CD14-positive monocyte (primary cell): ENCODE measurements at regions not wholly inside any gene's neighbourhood (a gene's known extent, or its start where the extent isn't known, plus 50 kb on each side); places are given as distances from the start of the nearest gene placed in this dataset.

Source experiments
- DNase-seq, 3 donors: peaks; one replicate each; pipeline ENCODE4 v3.0.0-alpha.2; 2011 to 2022
- H2AFZ ChIP-seq: 2 replicates; pipeline ENCODE4 v1.6.0; 2012; ENCODE audit warnings: mild to moderate bottlenecking, low read depth, low read length, inconsistent platforms; ENCODE audit not compliant: insufficient read depth, poor library complexity, severe bottlenecking
- H3K27ac ChIP-seq, 2 donors: 1 replicate in 1 of 2; 2 replicates in 1 of 2; pipeline ENCODE4 v1.5.1; 2012 to 2013; ENCODE audit warnings: low read length in 2 of 2, control low read depth in 1 of 2, inconsistent platforms in 1 of 2, low read depth in 1 of 2, mild to moderate bottlenecking in 1 of 2
- H3K27me3 ChIP-seq, 2 donors: one replicate each; pipeline versions ENCODE4 v1.6.0 to v1.6.1; 2011 to 2013; ENCODE audit warnings: low read length in 2 of 2; ENCODE audit not compliant: control insufficient read depth in 2 of 2, insufficient read depth in 2 of 2
- H3K36me3 ChIP-seq, 2 donors: replicated peaks in 1 of 2; 1 replicate in 1 of 2; 2 replicates in 1 of 2; pipeline versions ENCODE4 v1.5.1 to v1.6.1; 2012 to 2013; ENCODE audit warnings: low read length in 2 of 2, control low read depth in 1 of 2, inconsistent platforms in 1 of 2, mild to moderate bottlenecking in 1 of 2; ENCODE audit not compliant: insufficient read depth in 2 of 2, control insufficient read depth in 1 of 2
- H3K4me1 ChIP-seq, 2 donors: 1 replicate in 1 of 2; 2 replicates in 1 of 2; pipeline versions ENCODE4 v1.5.1 to v1.6.1; 2012 to 2013; ENCODE audit warnings: low read length in 2 of 2, control low read depth in 1 of 2, inconsistent platforms in 1 of 2, mild to moderate bottlenecking in 1 of 2, moderate library complexity in 1 of 2; ENCODE audit not compliant: insufficient read depth in 2 of 2, control insufficient read depth in 1 of 2
- H3K4me2 ChIP-seq: replicated peaks from 2 replicates; pipeline ENCODE3; 2012; ENCODE audit warnings: low read length, moderate library complexity, mild to moderate bottlenecking; ENCODE audit not compliant: poor library complexity, severe bottlenecking; ENCODE audit errors: extremely low read depth
- H3K4me3 ChIP-seq, 3 experiments: fragments of 200-600 bp in 1 of 3; sonication (generic) in 1 of 3; replicated peaks in 1 of 3; 1 replicate in 2 of 3; 2 replicates in 1 of 3; pipeline ENCODE4 v1.5.1; 2011 to 2013; ENCODE audit warnings: low read length in 3 of 3, mild to moderate bottlenecking in 3 of 3, control low read depth in 2 of 3, low read depth in 2 of 3, inconsistent platforms in 1 of 3, moderate library complexity in 1 of 3
- H3K79me2 ChIP-seq: 2 replicates; pipeline ENCODE4 v1.6.0; 2012; ENCODE audit warnings: mild to moderate bottlenecking, control low read depth, inconsistent platforms, low read length, moderate library complexity; ENCODE audit not compliant: insufficient read depth
- H3K9ac ChIP-seq: 2 replicates; pipeline ENCODE4 v1.6.0; 2017; ENCODE audit warnings: low read length, mild to moderate bottlenecking; ENCODE audit not compliant: insufficient read depth, poor library complexity, severe bottlenecking
- H3K9me3 ChIP-seq, 2 donors: replicated peaks in 1 of 2; 1 replicate in 1 of 2; 2 replicates in 1 of 2; pipeline versions ENCODE4 v1.5.1 to v1.6.1; 2012 to 2013; ENCODE audit warnings: low read length in 2 of 2, control low read depth in 1 of 2; ENCODE audit not compliant: control insufficient read depth in 1 of 2, insufficient read depth in 1 of 2
- H4K20me1 ChIP-seq: 2 replicates; pipeline ENCODE4 v1.6.0; 2012; ENCODE audit warnings: mild to moderate bottlenecking, low read length, control low read depth, moderate library complexity; ENCODE audit not compliant: insufficient read depth
- H3K27ac Mint-ChIP-seq, 7 donors: one replicate each; pipeline ENCODE4 v1.8.0; 2020; ENCODE audit warnings: mild to moderate bottlenecking in 7 of 7, mixed read lengths in 7 of 7, moderate library complexity in 6 of 7, inconsistent platforms in 2 of 7
- H3K27me3 Mint-ChIP-seq, 3 donors: one replicate each; pipeline ENCODE4 v1.8.0; 2021 to 2022; ENCODE audit warnings: low read depth in 3 of 3, mild to moderate bottlenecking in 3 of 3, mixed read lengths in 3 of 3, moderate library complexity in 3 of 3, inconsistent platforms in 1 of 3
- H3K36me3 Mint-ChIP-seq, 2 donors: one replicate each; pipeline ENCODE4 v1.8.0; 2020; ENCODE audit warnings: mixed read lengths in 2 of 2, inconsistent platforms in 1 of 2, mild to moderate bottlenecking in 1 of 2
- H3K4me1 Mint-ChIP-seq: one replicate; pipeline ENCODE4 v1.8.0; 2020; ENCODE audit warnings: mild to moderate bottlenecking, mixed read lengths
- H3K4me3 Mint-ChIP-seq, 2 donors: one replicate each; pipeline ENCODE4 v1.8.0; 2020; ENCODE audit warnings: mild to moderate bottlenecking in 2 of 2, mixed read lengths in 2 of 2, moderate library complexity in 1 of 2
- H3K9me3 Mint-ChIP-seq, 7 donors: one replicate each; pipeline ENCODE4 v1.8.0; 2020 to 2022; ENCODE audit warnings: mixed read lengths in 7 of 7, mild to moderate bottlenecking in 6 of 7, moderate library complexity in 6 of 7, inconsistent platforms in 2 of 7
- WGBS: methylation state at CpG from one replicate; pipeline ENCODE4 v1.1.5; 2013; ENCODE audit warnings: missing lambda C conversion rate; ENCODE audit not compliant: insufficient coverage; 5-methylcytosine and 5-hydroxymethylcytosine counted together
- intact Hi-C, 2 donors: fragments of 100-400 bp; cut with micrococcal nuclease; formaldehyde crosslinking; loops; one replicate each; pipeline versions ENCODE4 v1.15.0 to v1.15.1; 2023
- TF ChIP-seq, protein P1 (sequence below): fragments of 200-600 bp; IDR thresholded peaks from one replicate; pipeline ENCODE4 v1.8.0; 2022; ENCODE audit warnings: antibody characterized with exemption, mild to moderate bottlenecking

DNA sequence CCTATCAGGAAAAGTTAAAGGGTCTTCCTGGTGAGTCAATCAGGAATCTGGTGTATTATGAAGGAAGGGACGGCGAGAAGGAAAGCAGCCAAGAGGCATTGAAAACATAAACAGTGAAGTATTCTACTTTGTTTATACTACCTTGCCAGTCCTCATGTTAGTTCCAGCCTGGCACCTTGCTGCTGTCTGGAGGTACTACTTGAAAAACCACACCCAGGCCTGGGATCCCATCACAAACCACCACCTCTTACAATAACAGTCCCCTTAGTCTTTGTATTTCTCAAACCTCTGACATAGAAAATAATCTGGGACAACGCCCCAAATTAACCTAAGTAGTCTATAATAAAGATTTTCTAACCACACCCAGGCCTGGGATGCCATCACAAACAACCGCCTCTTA, 676.7 kb upstream of the SOX9 start:
- TF ChIP-seq, protein P1, sequence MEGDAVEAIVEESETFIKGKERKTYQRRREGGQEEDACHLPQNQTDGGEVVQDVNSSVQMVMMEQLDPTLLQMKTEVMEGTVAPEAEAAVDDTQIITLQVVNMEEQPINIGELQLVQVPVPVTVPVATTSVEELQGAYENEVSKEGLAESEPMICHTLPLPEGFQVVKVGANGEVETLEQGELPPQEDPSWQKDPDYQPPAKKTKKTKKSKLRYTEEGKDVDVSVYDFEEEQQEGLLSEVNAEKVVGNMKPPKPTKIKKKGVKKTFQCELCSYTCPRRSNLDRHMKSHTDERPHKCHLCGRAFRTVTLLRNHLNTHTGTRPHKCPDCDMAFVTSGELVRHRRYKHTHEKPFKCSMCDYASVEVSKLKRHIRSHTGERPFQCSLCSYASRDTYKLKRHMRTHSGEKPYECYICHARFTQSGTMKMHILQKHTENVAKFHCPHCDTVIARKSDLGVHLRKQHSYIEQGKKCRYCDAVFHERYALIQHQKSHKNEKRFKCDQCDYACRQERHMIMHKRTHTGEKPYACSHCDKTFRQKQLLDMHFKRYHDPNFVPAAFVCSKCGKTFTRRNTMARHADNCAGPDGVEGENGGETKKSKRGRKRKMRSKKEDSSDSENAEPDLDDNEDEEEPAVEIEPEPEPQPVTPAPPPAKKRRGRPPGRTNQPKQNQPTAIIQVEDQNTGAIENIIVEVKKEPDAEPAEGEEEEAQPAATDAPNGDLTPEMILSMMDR: no peak
- Histone ChIP-seq H3K4me3 (no peak overlapping the region), H4K20me1 (no peaks in the 10 kb centered on the region), H3K27me3 (no peaks in the 10 kb centered on the region), H2AFZ (no peak overlapping the region), H3K79me2 (no peaks in the 10 kb centered on the region), H3K9ac (no peak overlapping the region), H3K27ac (no peak overlapping the region), H3K4me1 (no peaks in the 10 kb centered on the region), H3K9me3 (no peaks in the 10 kb centered on the region), H3K4me2 (no peak overlapping the region), H3K36me3 (no peaks in the 10 kb centered on the region)
- intact Hi-C loops: no loop called here
- no peak overlapping the region for H3K4me3 Mint-ChIP-seq
- H3K36me3 Mint-ChIP-seq: no peaks in the 10 kb centered on the region
- H3K27me3 Mint-ChIP-seq: peaks cover 0 to 2% (median 0%) of the 10 kb centered on the region in 3 donors
- no peak overlapping the region for H3K27ac Mint-ChIP-seq
- no peaks in the 10 kb centered on the region for H3K4me1 Mint-ChIP-seq
- peaks cover 2 to 13% (median 3%) of the 10 kb centered on the region in 7 donors for H3K9me3 Mint-ChIP-seq
- DNase-seq: no peak
- 80% methylated on average over 1 of the region's 4 CpGs for WGBS

DNA sequence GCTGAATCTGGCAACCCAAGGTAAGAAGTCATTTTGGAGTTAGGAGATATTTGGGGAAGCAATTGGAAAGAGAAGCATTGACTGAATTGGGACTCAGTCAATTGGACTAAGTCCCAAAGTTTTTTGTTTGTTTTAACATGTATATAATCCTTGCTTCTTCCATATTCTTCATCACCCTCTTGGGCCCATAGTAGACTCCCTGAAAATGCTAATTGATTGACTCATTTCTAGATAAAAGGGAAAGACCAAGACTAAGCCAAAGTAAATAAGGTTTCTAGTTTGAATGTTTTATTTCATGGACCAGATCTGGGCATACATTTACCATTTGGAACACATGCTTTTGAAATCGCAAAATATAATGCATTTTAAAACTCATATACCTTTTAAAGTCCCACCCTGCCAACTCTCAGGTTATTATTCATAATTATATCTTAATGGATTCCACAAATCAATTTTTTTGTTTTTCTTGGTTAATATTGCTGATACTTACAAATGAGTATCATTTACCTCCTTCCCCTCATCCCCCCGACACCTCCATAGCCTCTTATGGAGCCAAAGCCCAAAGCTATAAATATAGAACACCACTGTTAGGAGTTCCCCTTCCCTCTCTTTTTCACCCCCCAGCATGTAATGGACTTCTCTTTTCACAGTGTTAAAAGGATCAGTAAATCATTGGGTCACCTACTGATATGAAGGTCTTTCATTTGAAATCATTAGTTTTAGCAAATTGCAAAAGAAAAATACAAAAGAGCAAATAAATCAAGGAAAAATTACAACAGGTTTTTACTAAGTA, 674.0 kb upstream of the SOX9 start:
- intact Hi-C loops: no loop called here
- TF ChIP-seq, protein P1: no peak
- no CpG with 5 or more reads among the region's 2 CpGs for WGBS

More for the DNA sequence above, 674.0 kb upstream of the SOX9 start:
- no peaks in the 10 kb centered on the region for H3K27me3 ChIP-seq
- H3K4me3 ChIP-seq: no peak overlapping the region
- no peak overlapping the region for H2AFZ ChIP-seq
- H3K36me3 Mint-ChIP-seq: no peaks in the 10 kb centered on the region
- no peaks in the 10 kb centered on the region for H3K79me2 ChIP-seq
- no peak for DNase-seq
- H3K4me1 ChIP-seq: no peaks in the 10 kb centered on the region
- no peak overlapping the region for H3K4me2 ChIP-seq
- no peaks in the 10 kb centered on the region for H3K9me3 ChIP-seq
- H3K27ac ChIP-seq: no peak overlapping the region
- no peak overlapping the region for H3K27ac Mint-ChIP-seq
- H4K20me1 ChIP-seq: no peaks in the 10 kb centered on the region
- H3K4me3 Mint-ChIP-seq: no peak overlapping the region
- peaks cover 5% of the 10 kb centered on the region for H3K4me1 Mint-ChIP-seq
- H3K9ac ChIP-seq: no peak overlapping the region
- H3K27me3 Mint-ChIP-seq: no peaks in the 10 kb centered on the region
- H3K9me3 Mint-ChIP-seq: peaks cover 0 to 6% (median 2%) of the 10 kb centered on the region in 7 donors
- no peaks in the 10 kb centered on the region for H3K36me3 ChIP-seq
